Vagina (tissue), 2 donors: ENCODE measurements at regions not wholly inside any gene's neighbourhood (a gene's known extent, or its start where the extent isn't known, plus 50 kb on each side); places are given as distances from the start of the nearest gene placed in this dataset.

Experiments used
- DNase-seq, 2 donors: peaks; one replicate each; pipeline ENCODE4 v3.0.0-alpha.2; 2017; ENCODE audit errors: extremely low spot score in 2 of 2
- H3K27ac ChIP-seq: fragments of 200-600 bp; sonication (generic); one replicate; pipeline ENCODE4 v1.5.1; 2019
- H3K27me3 ChIP-seq: fragments of 200-600 bp; sonication (generic); one replicate; pipeline ENCODE4 v1.5.1; 2019
- H3K36me3 ChIP-seq, 2 donors: fragments of 200-600 bp; sonication (generic); one replicate each; pipeline ENCODE4 v1.5.1; 2017 to 2019
- H3K4me1 ChIP-seq: fragments of 200-600 bp; sonication (generic); one replicate; pipeline ENCODE4 v1.5.1; 2019
- H3K4me3 ChIP-seq, 2 donors: fragments of 200-600 bp; sonication (generic); 1 replicate in 1 of 2; 2 replicates in 1 of 2; pipeline ENCODE4 v1.5.1; 2016 to 2019
- H3K9me3 ChIP-seq: fragments of 200-600 bp; sonication (generic); one replicate; pipeline ENCODE4 v1.5.1; 2019
- POLR2A ChIP-seq, 2 donors: fragments of 450-650 bp; IDR thresholded peaks; one replicate each; pipeline ENCODE4 v1.6.1; 2017; ENCODE audit warnings: antibody characterized with exemption in 2 of 2, mild to moderate bottlenecking in 2 of 2, moderate library complexity in 2 of 2
- POLR2AphosphoS5 ChIP-seq, 2 donors: sonication (generic); formaldehyde crosslinking; IDR thresholded peaks; one replicate each; pipeline ENCODE4 v1.9.0; 2017; ENCODE audit warnings: antibody characterized with exemption in 2 of 2, mild to moderate bottlenecking in 2 of 2, low read depth in 1 of 2; ENCODE audit not compliant: insufficient read depth in 1 of 2
- intact Hi-C: fragments of 100-400 bp; cut with DNase I; formaldehyde crosslinking; loops from one replicate; pipeline ENCODE4 v1.15.1; 2023
- TF ChIP-seq, protein P1 (sequence below), 3 experiments: fragments of 450-650 bp in 2 of 3; fragments of 200-600 bp in 1 of 3; sonication (generic) in 1 of 3; IDR thresholded peaks; one replicate each; pipeline ENCODE4 v1.5.1; 2017 to 2019; ENCODE audit warnings: antibody characterized with exemption in 3 of 3, mild to moderate bottlenecking in 2 of 3, moderate library complexity in 2 of 3

- intact Hi-C loops: no loop called here
- H3K36me3 ChIP-seq: no peaks in the 10 kb centered on the region
- DNase-seq: no peak
Measured at GRCh38 chr1:81635816-81636215, 164.9 kb upstream of the ADGRL2 start.

DNA sequence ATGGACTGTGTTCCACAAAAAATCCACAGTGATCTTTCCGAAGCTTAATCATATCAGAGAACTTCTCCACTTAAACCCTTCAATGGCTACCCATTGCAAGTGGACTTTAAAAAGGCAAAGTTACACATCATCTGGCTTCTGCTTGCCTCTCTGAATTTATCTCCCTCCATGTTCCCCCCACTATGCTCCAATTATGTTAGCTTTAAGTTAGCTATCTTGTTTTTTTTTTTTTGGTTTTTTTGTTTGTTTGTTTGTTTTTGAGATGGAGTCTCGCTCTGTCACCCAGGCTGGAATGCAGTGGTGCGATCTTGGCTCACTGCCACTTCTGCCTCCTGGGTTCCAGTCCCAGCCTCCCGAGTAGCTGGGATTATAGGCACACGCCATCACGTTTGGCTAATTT, 166.4 kb upstream of the ADGRL2 start:
- no peak overlapping the region for H3K4me3 ChIP-seq
- intact Hi-C loops: no loop called here
- H3K27me3 ChIP-seq: no peaks in the 10 kb centered on the region
- H3K4me1 ChIP-seq: no peaks in the 10 kb centered on the region
- DNase-seq: no peak
- H3K36me3 ChIP-seq: no peaks in the 10 kb centered on the region
- no peak overlapping the region for H3K27ac ChIP-seq
- TF ChIP-seq POLR2AphosphoS5 (IDR thresholded peaks at IDR 0.05; ENCODE audit: insufficient read depth in 1 of 2, low read depth in 1 of 2): no peak
- no peak for TF ChIP-seq POLR2A (IDR thresholded peaks at IDR 0.05)
- TF ChIP-seq, protein P1, sequence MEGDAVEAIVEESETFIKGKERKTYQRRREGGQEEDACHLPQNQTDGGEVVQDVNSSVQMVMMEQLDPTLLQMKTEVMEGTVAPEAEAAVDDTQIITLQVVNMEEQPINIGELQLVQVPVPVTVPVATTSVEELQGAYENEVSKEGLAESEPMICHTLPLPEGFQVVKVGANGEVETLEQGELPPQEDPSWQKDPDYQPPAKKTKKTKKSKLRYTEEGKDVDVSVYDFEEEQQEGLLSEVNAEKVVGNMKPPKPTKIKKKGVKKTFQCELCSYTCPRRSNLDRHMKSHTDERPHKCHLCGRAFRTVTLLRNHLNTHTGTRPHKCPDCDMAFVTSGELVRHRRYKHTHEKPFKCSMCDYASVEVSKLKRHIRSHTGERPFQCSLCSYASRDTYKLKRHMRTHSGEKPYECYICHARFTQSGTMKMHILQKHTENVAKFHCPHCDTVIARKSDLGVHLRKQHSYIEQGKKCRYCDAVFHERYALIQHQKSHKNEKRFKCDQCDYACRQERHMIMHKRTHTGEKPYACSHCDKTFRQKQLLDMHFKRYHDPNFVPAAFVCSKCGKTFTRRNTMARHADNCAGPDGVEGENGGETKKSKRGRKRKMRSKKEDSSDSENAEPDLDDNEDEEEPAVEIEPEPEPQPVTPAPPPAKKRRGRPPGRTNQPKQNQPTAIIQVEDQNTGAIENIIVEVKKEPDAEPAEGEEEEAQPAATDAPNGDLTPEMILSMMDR (IDR thresholded peaks at IDR 0.05): no peak
- H3K9me3 ChIP-seq: no peaks in the 10 kb centered on the region

More at GRCh38 chr1:81635816-81636215, 164.9 kb upstream of the ADGRL2 start:
- Histone ChIP-seq H3K4me3 (no peak overlapping the region), H3K27ac (no peak overlapping the region), H3K27me3 (no peaks in the 10 kb centered on the region), H3K9me3 (no peaks in the 10 kb centered on the region), H3K4me1 (no peaks in the 10 kb centered on the region)
- TF ChIP-seq POLR2A (IDR thresholded peaks at IDR 0.05): no peak
- TF ChIP-seq POLR2AphosphoS5 (IDR thresholded peaks at IDR 0.05; ENCODE audit: insufficient read depth in 1 of 2, low read depth in 1 of 2): no peak
- TF ChIP-seq, protein P1 (IDR thresholded peaks at IDR 0.05): no peak

DNA sequence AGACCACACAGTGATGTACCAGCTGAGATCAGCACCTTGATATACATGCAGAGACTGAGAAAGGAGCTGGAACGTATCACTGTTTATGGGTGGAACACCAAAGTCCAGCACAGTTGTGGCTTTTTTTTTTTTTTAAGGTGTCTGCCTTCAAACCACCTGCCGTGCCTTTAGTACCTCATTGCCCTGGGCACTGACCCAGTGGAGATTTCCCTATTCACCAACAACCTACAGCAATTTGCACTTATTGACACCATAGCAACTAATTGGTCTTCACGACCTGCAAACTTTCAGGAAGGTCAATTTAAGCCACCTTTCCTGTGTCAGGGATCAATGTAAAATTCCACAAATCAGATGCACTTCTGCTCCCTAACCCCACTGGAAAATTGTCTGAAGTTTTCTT, 181.6 kb upstream of the ADGRL2 start:
- intact Hi-C loops: no loop called here
- TF ChIP-seq POLR2AphosphoS5 (IDR thresholded peaks at IDR 0.05; ENCODE audit: insufficient read depth in 1 of 2, low read depth in 1 of 2): no peak
- no peak for TF ChIP-seq POLR2A (IDR thresholded peaks at IDR 0.05)
- TF ChIP-seq, protein P1 (IDR thresholded peaks at IDR 0.05): no peak
- Histone ChIP-seq H3K4me3 (no peak overlapping the region), H3K27ac (no peak overlapping the region), H3K36me3 (no peaks in the 10 kb centered on the region), H3K9me3 (no peaks in the 10 kb centered on the region), H3K4me1 (no peaks in the 10 kb centered on the region), H3K27me3 (no peaks in the 10 kb centered on the region)
- DNase-seq: no peak

- H3K9me3 ChIP-seq: no peaks in the 10 kb centered on the region
- intact Hi-C loops: no loop called here
- no peak for DNase-seq
- H3K4me1 ChIP-seq: no peaks in the 10 kb centered on the region
- no peak overlapping the region for H3K4me3 ChIP-seq
- no peaks in the 10 kb centered on the region for H3K27me3 ChIP-seq
- TF ChIP-seq, protein P1 (IDR thresholded peaks at IDR 0.05): no peak
- TF ChIP-seq POLR2A (IDR thresholded peaks at IDR 0.05) (no peak), POLR2AphosphoS5 (IDR thresholded peaks at IDR 0.05; ENCODE audit: insufficient read depth in 1 of 2, low read depth in 1 of 2) (no peak)
- no peak overlapping the region for H3K27ac ChIP-seq
- no peaks in the 10 kb centered on the region for H3K36me3 ChIP-seq
Measured at GRCh38 chr1:81618376-81618775, 182.4 kb upstream of the ADGRL2 start.

DNA sequence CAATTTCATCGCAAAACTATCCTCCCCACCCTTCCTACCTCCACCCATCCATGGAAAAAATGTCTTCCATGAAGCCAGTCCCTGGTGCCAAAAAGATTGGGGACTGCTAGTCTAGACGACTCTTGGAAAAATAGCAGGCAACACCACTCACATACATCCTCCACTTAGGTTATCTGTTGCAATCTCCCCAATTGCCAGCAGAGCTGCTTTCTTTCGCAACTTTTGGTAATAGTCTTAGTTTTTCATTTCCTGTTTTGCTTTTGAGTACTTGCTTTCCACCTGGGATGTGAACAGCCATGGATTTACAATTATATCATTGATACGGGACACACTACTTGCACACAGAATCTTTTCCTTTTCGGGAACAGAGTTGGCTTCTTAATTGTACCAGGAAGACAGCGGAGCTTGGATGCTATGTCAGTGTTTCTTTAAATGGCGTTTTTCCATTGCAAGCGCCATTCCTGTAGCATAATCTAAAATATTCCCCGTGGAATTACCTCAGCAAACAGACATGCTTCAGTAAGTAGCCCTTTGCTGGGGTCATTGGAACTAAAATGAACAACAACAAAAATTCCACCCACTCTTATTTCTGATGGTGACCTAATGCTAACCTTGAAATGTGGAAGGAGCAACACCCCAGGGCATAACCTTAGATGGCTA, 183.3 kb upstream of the ADGRL2 start:
- TF ChIP-seq POLR2A (IDR thresholded peaks at IDR 0.05) (no peak), POLR2AphosphoS5 (IDR thresholded peaks at IDR 0.05; ENCODE audit: insufficient read depth in 1 of 2, low read depth in 1 of 2) (no peak)
- TF ChIP-seq, protein P1 (IDR thresholded peaks at IDR 0.05): no peak
- intact Hi-C loops: no loop called here
- DNase-seq: no peak
- Histone ChIP-seq H3K4me1 (no peaks in the 10 kb centered on the region), H3K27me3 (no peaks in the 10 kb centered on the region), H3K36me3 (no peaks in the 10 kb centered on the region), H3K27ac (no peak overlapping the region), H3K9me3 (no peaks in the 10 kb centered on the region), H3K4me3 (no peak overlapping the region)
